ENCODE measurements at regions not wholly inside any gene's neighbourhood (a gene's known extent, or its start where the extent isn't known, plus 50 kb on each side); places are given as distances from the start of the nearest gene placed in this dataset.
A peak's percentile ranks its signal among the peaks of the same experiment; 100 is the strongest.

- DNase-seq (ENCODE audit: low spot score) (no peak), ATAC-seq (ENCODE audit: low FRiP score) (no peak)
- no peak for TF ChIP-seq CTCF (IDR thresholded peaks at IDR 0.05)
These were observed 91.3 kb upstream of the RAB27B start for GRCh38 chr18:54736981-54737380.

GRCh38 chr18:54737986-54738385 is 90.3 kb upstream of the RAB27B start:
- no peak for TF ChIP-seq CTCF (IDR thresholded peaks at IDR 0.05)
- ATAC-seq (ENCODE audit: low FRiP score) (no peak), DNase-seq (ENCODE audit: low spot score) (no peak)

- no peak for ATAC-seq (ENCODE audit: low FRiP score)
- DNase-seq (ENCODE audit: low spot score): no peak
- no peak for TF ChIP-seq CTCF (IDR thresholded peaks at IDR 0.05)
These were observed 88.8 kb upstream of the RAB27B start for GRCh38 chr18:54739476-54739875.

- no peak for TF ChIP-seq CTCF (IDR thresholded peaks at IDR 0.05)
- DNase-seq (ENCODE audit: low spot score) (no peak), ATAC-seq (ENCODE audit: low FRiP score) (no peak)
These were observed 88.0 kb upstream of the RAB27B start for GRCh38 chr18:54740136-54740846.

GRCh38 chr18:54742120-54742519 is 86.2 kb upstream of the RAB27B start:
- no peak for DNase-seq (ENCODE audit: low spot score)
- TF ChIP-seq CTCF (IDR thresholded peaks at IDR 0.05): no peak
- ATAC-seq (ENCODE audit: low FRiP score): no peak

GRCh38 chr18:54742659-54743604 is 85.3 kb upstream of the RAB27B start:
- peak; percentile 60 for DNase-seq (ENCODE audit: low spot score)
- TF ChIP-seq CTCF (IDR thresholded peaks at IDR 0.05): no peak
- peak; percentile 98 for ATAC-seq (ENCODE audit: low FRiP score)
